Osteoblast (primary cell): ENCODE measurements at regions not wholly inside any gene's neighbourhood (a gene's known extent, or its start where the extent isn't known, plus 50 kb on each side); places are given as distances from the start of the nearest gene placed in this dataset.
A peak's percentile ranks its signal among the peaks of the same experiment; 100 is the strongest.

Experiments
- DNase-seq: peaks from one replicate; pipeline ENCODE4 v3.0.0; 2011; ENCODE audit warnings: low spot score, mixed read lengths; ENCODE audit not compliant: insufficient read length; ENCODE audit errors: missing footprints
- H2AFZ ChIP-seq: 2 replicates; pipeline ENCODE4 v1.6.0; 2011; ENCODE audit warnings: mild to moderate bottlenecking, low read length
- H3K27ac ChIP-seq: 2 replicates; pipeline ENCODE4 v1.5.1; 2011; ENCODE audit warnings: mild to moderate bottlenecking, low read depth, low read length, moderate library complexity
- H3K27me3 ChIP-seq: 2 replicates; pipeline ENCODE4 v1.6.0; 2012; ENCODE audit warnings: mild to moderate bottlenecking, control low read depth, inconsistent platforms, low read length, moderate library complexity; ENCODE audit not compliant: insufficient read depth
- H3K36me3 ChIP-seq: 2 replicates; pipeline ENCODE4 v1.5.1; 2011; ENCODE audit warnings: mild to moderate bottlenecking, low read length, control low read depth, moderate library complexity; ENCODE audit not compliant: insufficient read depth
- H3K4me1 ChIP-seq: 2 replicates; pipeline ENCODE4 v1.5.1; 2011; ENCODE audit warnings: mild to moderate bottlenecking, low read length, control low read depth, moderate library complexity; ENCODE audit not compliant: insufficient read depth
- H3K4me2 ChIP-seq: 2 replicates; pipeline ENCODE4 v1.6.0; 2011; ENCODE audit warnings: mild to moderate bottlenecking, low read length; ENCODE audit not compliant: insufficient read depth
- H3K4me3 ChIP-seq: fragments of 200-600 bp; sonication (generic); 3 replicates; pipeline ENCODE4 v1.5.1; 2012; ENCODE audit warnings: mild to moderate bottlenecking, low read length, inconsistent platforms; ENCODE audit not compliant: insufficient read depth
- H3K79me2 ChIP-seq: 2 replicates; pipeline ENCODE4 v1.6.0; 2012; ENCODE audit warnings: mild to moderate bottlenecking, low read length, control low read depth, inconsistent platforms; ENCODE audit not compliant: insufficient read depth
- H3K9me3 ChIP-seq: 2 replicates; pipeline ENCODE4 v1.5.1; 2011; ENCODE audit warnings: low read depth, low read length, control low read depth
- H4K20me1 ChIP-seq: 2 replicates; pipeline ENCODE4 v1.6.0; 2012; ENCODE audit warnings: mild to moderate bottlenecking, low read length, control low read depth; ENCODE audit not compliant: insufficient read depth
- TF ChIP-seq, protein P1 (sequence below): IDR thresholded peaks from 2 replicates; pipeline ENCODE4 v1.5.1; 2011; ENCODE audit warnings: mild to moderate bottlenecking, low read depth, low read length, moderate library complexity; ENCODE audit errors: extremely low read depth

DNA sequence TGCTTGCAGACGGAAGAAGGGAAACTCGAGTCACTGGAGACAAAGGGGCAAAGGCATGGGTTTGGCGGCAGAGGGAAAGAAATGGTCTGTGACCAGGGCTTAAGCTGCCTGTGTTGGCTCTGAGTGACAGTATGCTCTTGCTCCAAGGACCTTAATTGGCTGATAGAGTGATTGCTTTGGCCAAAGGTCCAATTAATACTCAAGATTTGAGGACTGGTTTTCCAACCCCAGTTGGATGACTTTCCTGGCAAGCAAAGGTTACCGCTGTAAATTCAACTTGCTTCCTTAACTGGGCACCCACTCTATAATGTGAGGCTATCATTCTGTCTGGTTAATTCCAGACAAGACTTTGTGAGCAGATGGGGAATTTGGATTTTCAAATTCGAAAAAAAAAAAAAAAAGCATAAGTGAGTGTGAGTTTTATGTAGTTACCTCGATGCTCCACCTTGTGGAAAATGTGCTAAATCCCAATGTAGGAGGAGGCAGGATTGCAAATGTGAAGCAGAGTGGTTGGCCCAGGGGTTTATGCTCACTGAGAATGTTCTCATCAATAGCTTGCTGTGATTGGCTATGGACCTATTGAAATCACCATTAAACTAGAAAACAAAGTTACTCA is 150.7 kb upstream of the GMDS start:
- no peak overlapping the region for H2AFZ ChIP-seq
- peaks cover 13% of the 10 kb centered on the region for H3K4me1 ChIP-seq
- DNase-seq: no peak
- no peaks in the 10 kb centered on the region for H3K36me3 ChIP-seq
- H3K9me3 ChIP-seq: no peaks in the 10 kb centered on the region
- peak overlapping the region; percentile 47 for H3K27ac ChIP-seq
- no peaks in the 10 kb centered on the region for H3K79me2 ChIP-seq
- peak overlapping the region; percentile 76 for H3K4me2 ChIP-seq
- TF ChIP-seq, protein P1, sequence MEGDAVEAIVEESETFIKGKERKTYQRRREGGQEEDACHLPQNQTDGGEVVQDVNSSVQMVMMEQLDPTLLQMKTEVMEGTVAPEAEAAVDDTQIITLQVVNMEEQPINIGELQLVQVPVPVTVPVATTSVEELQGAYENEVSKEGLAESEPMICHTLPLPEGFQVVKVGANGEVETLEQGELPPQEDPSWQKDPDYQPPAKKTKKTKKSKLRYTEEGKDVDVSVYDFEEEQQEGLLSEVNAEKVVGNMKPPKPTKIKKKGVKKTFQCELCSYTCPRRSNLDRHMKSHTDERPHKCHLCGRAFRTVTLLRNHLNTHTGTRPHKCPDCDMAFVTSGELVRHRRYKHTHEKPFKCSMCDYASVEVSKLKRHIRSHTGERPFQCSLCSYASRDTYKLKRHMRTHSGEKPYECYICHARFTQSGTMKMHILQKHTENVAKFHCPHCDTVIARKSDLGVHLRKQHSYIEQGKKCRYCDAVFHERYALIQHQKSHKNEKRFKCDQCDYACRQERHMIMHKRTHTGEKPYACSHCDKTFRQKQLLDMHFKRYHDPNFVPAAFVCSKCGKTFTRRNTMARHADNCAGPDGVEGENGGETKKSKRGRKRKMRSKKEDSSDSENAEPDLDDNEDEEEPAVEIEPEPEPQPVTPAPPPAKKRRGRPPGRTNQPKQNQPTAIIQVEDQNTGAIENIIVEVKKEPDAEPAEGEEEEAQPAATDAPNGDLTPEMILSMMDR: peak; percentile 30
- no peak overlapping the region for H3K4me3 ChIP-seq
- no peaks in the 10 kb centered on the region for H3K27me3 ChIP-seq
- H4K20me1 ChIP-seq: no peaks in the 10 kb centered on the region

DNA sequence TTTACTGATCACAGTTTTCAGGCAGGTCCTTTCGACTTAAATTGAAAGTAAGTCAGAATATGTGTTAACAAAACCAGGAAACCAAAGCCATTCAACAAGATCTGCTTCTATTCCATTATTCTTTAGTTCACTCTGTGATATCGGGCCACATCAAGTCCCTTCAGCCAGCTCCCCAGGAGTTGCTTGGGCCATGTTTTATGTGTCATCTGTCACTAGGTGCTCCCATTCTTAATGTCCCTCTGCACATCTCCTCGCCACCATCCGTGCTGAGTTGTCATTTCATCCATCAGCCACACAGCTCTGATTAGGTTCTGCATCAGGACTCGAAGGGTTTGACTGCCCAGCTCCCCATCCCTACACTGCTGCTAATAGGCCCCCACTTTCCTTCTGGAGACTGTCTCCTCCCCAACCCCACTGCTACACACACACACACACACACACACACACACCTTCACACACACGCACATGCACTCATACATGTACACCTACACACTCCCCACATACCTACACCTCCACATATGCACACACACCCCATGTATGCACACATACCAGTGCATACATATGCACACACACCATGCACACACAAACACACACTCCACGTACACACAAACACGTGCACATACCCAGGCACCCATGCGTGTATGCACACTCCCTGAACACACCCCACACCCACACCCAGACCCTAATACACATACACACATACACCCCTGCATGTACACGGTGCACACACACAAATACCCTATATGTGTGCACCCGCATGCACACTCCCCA is 143.3 kb upstream of the GMDS start:
- TF ChIP-seq, protein P1: no peak
- no peak for DNase-seq
- Histone ChIP-seq H3K79me2 (no peaks in the 10 kb centered on the region), H3K27ac (no peak overlapping the region), H4K20me1 (no peaks in the 10 kb centered on the region), H2AFZ (no peak overlapping the region), H3K4me3 (no peak overlapping the region), H3K4me1 (peaks cover 3% of the 10 kb centered on the region), H3K4me2 (no peak overlapping the region), H3K36me3 (no peaks in the 10 kb centered on the region), H3K27me3 (no peaks in the 10 kb centered on the region), H3K9me3 (no peaks in the 10 kb centered on the region)

DNA sequence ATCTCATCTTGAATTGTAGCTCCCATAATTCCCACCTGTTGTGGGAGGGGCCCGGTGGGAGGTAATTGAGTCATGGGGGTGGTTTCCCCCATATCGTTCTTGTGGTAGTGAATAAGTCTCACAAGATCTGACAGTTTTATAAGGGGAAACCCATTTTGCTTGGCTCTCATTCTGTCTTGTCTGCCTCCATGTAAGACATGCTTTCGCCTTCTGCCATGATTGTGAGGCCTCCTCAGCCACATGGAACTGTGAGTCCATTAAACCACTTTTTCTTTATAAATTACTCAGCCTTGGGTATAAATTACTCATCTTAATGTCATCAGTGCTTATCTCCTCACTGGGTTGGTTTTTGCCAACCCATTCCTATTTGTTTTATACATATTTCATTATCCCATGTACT is 142.0 kb upstream of the GMDS start:
- no peak overlapping the region for H3K4me3 ChIP-seq
- H3K9me3 ChIP-seq: no peaks in the 10 kb centered on the region
- H3K4me1 ChIP-seq: peaks cover 7% of the 10 kb centered on the region
- H2AFZ ChIP-seq: no peak overlapping the region
- no peak for DNase-seq
- TF ChIP-seq, protein P1: no peak
- H3K4me2 ChIP-seq: no peak overlapping the region
- no peaks in the 10 kb centered on the region for H4K20me1 ChIP-seq
- H3K27ac ChIP-seq: no peak overlapping the region
- H3K27me3 ChIP-seq: no peaks in the 10 kb centered on the region
- no peaks in the 10 kb centered on the region for H3K36me3 ChIP-seq
- no peaks in the 10 kb centered on the region for H3K79me2 ChIP-seq

DNA sequence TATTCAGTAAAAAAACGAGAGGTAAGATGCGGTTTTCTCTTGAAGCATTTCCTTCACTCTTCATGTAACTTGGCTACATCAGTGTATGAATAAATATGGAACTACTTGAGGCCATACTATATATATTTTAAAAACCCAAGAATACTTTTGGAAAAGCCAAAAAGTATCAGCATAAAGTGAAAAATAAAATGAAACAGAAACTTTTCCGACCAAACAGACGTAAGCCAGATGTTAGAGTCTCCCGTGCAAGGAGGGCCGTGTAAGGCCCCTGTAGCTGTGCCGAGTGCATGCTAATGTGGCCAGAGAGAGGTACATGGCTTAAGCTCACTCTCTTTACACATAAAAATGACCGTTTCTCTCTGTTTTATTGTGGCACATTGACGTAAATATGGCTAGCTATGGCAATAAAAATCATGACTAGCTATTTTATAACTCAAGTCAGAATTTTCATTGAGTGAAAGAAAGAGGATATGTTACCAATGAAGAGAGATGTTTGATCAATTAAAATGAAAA is 140.1 kb upstream of the GMDS start:
- H4K20me1 ChIP-seq: no peaks in the 10 kb centered on the region
- H3K4me3 ChIP-seq: no peak overlapping the region
- no peaks in the 10 kb centered on the region for H3K9me3 ChIP-seq
- H3K4me2 ChIP-seq: peak overlapping the region; percentile 59
- H2AFZ ChIP-seq: peak overlapping the region; percentile 52
- peaks cover 11% of the 10 kb centered on the region for H3K4me1 ChIP-seq
- DNase-seq: no peak
- no peaks in the 10 kb centered on the region for H3K36me3 ChIP-seq
- peak overlapping the region; percentile 1 for H3K27ac ChIP-seq
- TF ChIP-seq, protein P1: no peak
- H3K79me2 ChIP-seq: no peaks in the 10 kb centered on the region
- no peaks in the 10 kb centered on the region for H3K27me3 ChIP-seq
